ENCODE measurements at regions not wholly inside any gene's neighbourhood (a gene's known extent, or its start where the extent isn't known, plus 50 kb on each side); places are given as distances from the start of the nearest gene placed in this dataset.

DNA sequence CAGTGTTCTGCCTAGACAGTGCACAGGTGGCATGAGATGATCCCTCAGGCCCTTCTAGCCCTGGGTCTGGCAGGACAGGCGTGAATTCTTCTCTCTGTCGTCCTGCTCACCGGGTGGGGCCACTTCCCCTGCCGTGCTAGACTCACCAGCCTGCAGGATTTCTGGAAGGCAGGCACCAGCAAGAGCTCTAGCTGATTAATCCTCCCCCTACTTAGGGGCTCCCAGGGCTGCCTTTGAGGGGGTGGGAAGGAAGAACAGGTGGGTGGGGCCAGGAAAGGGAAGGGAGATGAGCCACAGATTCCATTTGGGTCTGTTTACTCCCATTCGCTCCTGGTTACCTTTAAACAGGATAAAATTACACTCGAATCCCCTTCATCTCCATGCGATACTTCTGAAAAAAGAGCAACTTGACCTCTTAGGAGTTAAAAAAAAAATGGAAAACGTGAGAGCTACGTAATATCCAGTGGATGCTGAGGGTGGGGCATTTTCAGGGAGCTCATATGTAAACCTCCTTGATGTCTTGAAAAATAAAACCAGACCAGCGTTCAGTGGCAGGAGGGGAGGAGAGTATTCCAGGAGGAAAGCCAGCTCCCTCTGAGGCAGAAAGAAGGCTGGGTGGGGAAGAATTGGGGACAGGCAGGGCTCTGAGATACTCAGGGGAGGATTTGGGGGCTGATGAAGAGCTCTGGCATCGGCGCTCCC, 665.5 kb downstream of the PTPRU start:
- no peaks in the 10 kb centered on the region for H3K4me1 ChIP-seq (ENCODE audit: control insufficient read depth, insufficient read depth, low read length)
- DNase-seq: peak; percentile 77
- H3K4me3 Mint-ChIP-seq: no peak overlapping the region

DNA sequence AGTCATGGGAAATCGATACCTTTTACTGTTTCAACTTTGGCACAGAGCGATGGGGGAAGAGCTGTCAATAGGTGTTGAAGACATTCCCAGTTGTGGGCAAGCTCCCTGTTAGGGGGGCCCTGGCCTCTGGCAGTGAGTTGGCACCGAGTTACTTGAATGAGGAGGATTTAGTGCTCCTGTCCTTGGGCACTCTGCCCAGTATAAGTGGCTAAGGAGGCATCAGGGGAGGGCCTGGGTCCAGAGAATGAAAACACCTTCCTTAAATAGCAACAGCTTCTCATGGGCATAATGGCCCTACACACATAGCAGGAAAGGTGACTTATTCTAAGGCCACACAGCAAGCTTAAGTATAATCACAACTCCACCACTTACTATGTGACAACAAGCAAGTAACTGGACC, 664.4 kb downstream of the PTPRU start:
- Histone ChIP-seq H3K27me3 (ENCODE audit: control insufficient read depth, insufficient read depth, low read length, poor library complexity, severe bottlenecking) (no peaks in the 10 kb centered on the region), H3K9ac (ENCODE audit: extremely low read depth, low read length, poor library complexity, severe bottlenecking) (peak overlapping the region; percentile 6), H3K4me3 (ENCODE audit: low read length) (no peak overlapping the region), H3K36me3 (ENCODE audit: control insufficient read depth, insufficient read depth, low read length) (no peaks in the 10 kb centered on the region), H3K4me1 (ENCODE audit: control insufficient read depth, insufficient read depth, low read length) (no peaks in the 10 kb centered on the region), H3K9me3 (ENCODE audit: control insufficient read depth, low read length) (no peaks in the 10 kb centered on the region), H3K27ac (ENCODE audit: low read depth, low read length) (no peak overlapping the region)
- WGBS, 2 experiments (ENCODE audit: insufficient coverage in 1 of 2, insufficient read length in 1 of 2): 94% methylated on average over 2 to 3 of the region's 3 CpGs
- Mint-ChIP-seq H3K4me1 (peaks cover 14% of the 10 kb centered on the region), H3K9me3 (no peaks in the 10 kb centered on the region), H3K27me3 (ENCODE audit: insufficient read depth) (no peaks in the 10 kb centered on the region), H3K36me3 (ENCODE audit: low read depth) (no peaks in the 10 kb centered on the region), H3K4me3 (no peak overlapping the region), H3K27ac (no peak overlapping the region)
- DNase-seq: no peak
- no peak for TF ChIP-seq CTCF (conservative IDR thresholded peaks at IDR 0.05)

More for the DNA sequence above, 665.5 kb downstream of the PTPRU start:
- Histone ChIP-seq H3K27ac (ENCODE audit: low read depth, low read length) (no peak overlapping the region), H3K9me3 (ENCODE audit: control insufficient read depth, low read length) (no peaks in the 10 kb centered on the region), H3K36me3 (ENCODE audit: control insufficient read depth, insufficient read depth, low read length) (no peaks in the 10 kb centered on the region), H3K4me3 (ENCODE audit: low read length) (no peak overlapping the region), H3K9ac (ENCODE audit: extremely low read depth, low read length, poor library complexity, severe bottlenecking) (no peak overlapping the region), H3K27me3 (ENCODE audit: control insufficient read depth, insufficient read depth, low read length, poor library complexity, severe bottlenecking) (no peaks in the 10 kb centered on the region)
- Mint-ChIP-seq H3K9me3 (no peaks in the 10 kb centered on the region), H3K27me3 (ENCODE audit: insufficient read depth) (no peaks in the 10 kb centered on the region), H3K4me1 (peaks cover 14% of the 10 kb centered on the region), H3K36me3 (ENCODE audit: low read depth) (no peaks in the 10 kb centered on the region), H3K27ac (peak overlapping the region; percentile 5)
- WGBS, 2 experiments (ENCODE audit: insufficient coverage in 1 of 2, insufficient read length in 1 of 2): 53 to 70% methylated on average over 4 to 12 of the region's 12 CpGs
- no peak for TF ChIP-seq CTCF (conservative IDR thresholded peaks at IDR 0.05)

DNA sequence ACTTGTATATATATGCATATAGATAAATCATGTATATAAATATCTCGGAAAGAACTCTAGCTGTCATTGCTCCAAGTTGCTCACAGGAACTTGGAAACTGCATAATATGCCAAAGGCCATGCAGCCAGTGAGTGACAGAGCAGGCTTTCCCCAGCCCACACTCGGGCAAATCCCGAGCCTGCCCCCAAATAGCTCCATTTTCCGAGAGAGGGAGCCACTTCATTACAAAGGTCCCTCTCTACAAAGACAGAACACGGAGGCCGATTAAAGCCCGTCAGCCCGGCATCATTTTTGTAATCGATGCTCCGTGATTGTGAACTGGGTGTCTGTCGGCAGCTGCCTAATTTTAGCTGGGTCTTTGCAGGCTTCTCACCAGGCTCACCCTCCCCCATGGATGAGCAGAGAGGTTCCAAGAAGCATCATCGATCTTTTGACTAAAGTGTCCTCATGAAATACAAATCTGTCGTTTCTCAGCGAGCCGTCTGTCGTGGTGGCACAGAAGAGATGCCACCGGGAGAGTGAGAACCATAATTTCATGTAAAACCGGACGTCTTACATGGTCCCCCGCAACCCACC, 663.9 kb downstream of the PTPRU start:
- H3K36me3 Mint-ChIP-seq (ENCODE audit: low read depth): no peaks in the 10 kb centered on the region
- no peak overlapping the region for H3K27ac Mint-ChIP-seq
- Histone ChIP-seq H3K9ac (ENCODE audit: extremely low read depth, low read length, poor library complexity, severe bottlenecking) (peak overlapping the region; percentile 6), H3K36me3 (ENCODE audit: control insufficient read depth, insufficient read depth, low read length) (no peaks in the 10 kb centered on the region), H3K9me3 (ENCODE audit: control insufficient read depth, low read length) (no peaks in the 10 kb centered on the region), H3K4me3 (ENCODE audit: low read length) (no peak overlapping the region), H3K27ac (ENCODE audit: low read depth, low read length) (no peak overlapping the region), H3K4me1 (ENCODE audit: control insufficient read depth, insufficient read depth, low read length) (no peaks in the 10 kb centered on the region), H3K27me3 (ENCODE audit: control insufficient read depth, insufficient read depth, low read length, poor library complexity, severe bottlenecking) (no peaks in the 10 kb centered on the region)
- H3K4me3 Mint-ChIP-seq: no peak overlapping the region
- no peak for DNase-seq
- H3K4me1 Mint-ChIP-seq: peaks cover 14% of the 10 kb centered on the region
- H3K9me3 Mint-ChIP-seq: no peaks in the 10 kb centered on the region
- H3K27me3 Mint-ChIP-seq (ENCODE audit: insufficient read depth): no peaks in the 10 kb centered on the region
- 75 to 82% methylated on average over 13 to 20 of the region's 20 CpGs for WGBS, 2 experiments (ENCODE audit: insufficient coverage in 1 of 2, insufficient read length in 1 of 2)
- TF ChIP-seq CTCF (conservative IDR thresholded peaks at IDR 0.05): peak; percentile 23

Measured in endodermal cell (in vitro differentiated cells).